ENCODE measurements at regions not wholly inside any gene's neighbourhood (a gene's known extent, or its start where the extent isn't known, plus 50 kb on each side); places are given as distances from the start of the nearest gene placed in this dataset.

GRCh38 chr3:150116196-150116595 lies 145.5 kb upstream of the PFN2 start:
- DNase-seq, result no peak

DNA sequence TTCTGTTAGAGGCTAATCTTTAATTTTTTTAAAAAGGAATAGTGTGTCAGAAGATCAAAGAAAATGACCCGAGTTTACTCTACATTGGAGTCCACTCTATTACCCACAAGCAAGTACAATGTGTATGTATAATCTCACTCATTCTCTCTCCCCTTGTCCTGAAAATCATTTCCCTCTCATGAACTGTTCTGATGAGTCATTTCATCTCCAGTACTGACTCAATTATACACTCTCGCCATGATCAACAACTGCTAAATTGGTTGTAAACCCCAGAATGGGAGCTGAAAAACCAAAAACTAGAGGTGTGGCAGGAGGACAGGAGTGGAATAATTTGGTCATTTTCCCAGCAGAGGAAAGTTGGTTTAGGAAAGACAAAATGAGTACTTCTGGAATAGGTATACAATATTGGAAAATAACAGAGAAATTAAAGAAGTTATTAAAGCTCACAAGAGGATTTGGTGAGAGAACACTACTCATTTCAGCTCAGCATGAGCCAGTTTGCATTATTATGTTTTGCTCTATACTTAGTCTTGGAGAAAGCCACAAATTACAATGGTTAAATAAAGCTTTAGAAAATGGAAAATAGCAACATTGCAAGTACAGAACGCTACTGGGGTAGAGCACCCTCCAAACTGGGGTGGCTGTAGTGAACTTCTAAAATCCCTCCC lies 144.3 kb upstream of the PFN2 start:
- peak; percentile 61 for DNase-seq

DNA sequence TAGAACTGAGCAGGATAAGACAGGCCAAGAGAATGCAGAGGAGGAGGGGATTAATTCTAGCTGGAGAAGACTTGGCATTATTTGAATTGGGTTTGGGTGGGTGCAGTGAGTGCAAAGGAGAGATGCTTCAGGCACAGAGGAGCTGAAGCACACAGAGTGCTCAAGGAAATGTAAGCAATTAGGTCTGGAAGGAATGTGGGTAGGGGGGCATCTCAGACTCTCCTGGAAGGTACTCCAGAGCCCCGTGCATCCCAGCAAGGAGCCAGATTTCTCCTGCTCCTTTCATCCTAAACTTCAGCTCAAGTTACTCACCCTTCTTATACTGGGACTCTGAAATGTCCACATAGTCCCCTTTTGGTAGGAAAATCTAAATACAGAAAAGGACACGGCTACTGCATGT lies 143.6 kb upstream of the PFN2 start:
- DNase-seq, result no peak

GRCh38 chr3:150110097-150110496 lies 139.4 kb upstream of the PFN2 start:
- DNase-seq, result no peak

GRCh38 chr3:150107429-150108175 lies 136.9 kb upstream of the PFN2 start:
- DNase-seq, result peak; percentile 38

GRCh38 chr3:150106740-150107428 lies 136.2 kb upstream of the PFN2 start:
- peak; percentile 99 for DNase-seq

DNA sequence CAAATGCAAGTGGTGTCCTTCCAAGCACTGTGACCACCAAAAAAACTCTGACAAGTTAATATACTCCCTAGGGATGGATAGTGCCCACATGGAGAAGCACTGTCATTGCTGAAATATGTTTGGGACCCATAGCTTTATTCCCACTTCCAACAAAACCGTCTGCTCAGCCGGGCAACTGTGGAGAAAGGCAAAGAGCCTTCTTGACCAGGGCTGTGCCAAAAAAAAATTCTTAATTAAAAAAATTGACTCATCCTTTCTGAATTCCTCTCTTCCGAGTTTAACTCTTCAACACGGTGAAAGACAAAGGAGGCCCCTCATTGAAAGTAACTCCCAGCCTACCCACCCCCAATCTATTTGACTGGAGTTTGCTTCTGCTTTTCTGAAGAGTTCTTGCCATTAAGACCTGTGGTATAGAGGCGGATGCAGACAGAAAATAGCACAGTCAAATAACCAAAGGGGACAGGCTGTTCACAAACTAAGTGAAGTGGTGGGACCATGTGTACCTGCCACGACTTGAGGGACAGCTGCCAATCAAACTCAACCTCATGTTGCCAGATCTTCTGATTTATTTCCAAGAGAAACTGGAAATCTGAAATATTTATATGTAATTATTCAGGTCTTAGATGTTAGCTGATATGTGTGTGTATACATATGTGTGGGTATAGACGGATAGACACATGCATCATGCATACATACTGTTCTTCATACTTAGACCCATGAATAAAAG lies 135.4 kb upstream of the PFN2 start:
- peak; percentile 63 for DNase-seq

GRCh38 chr3:150105025-150105424 lies 134.3 kb upstream of the PFN2 start:
- DNase-seq, result no peak

GRCh38 chr3:150104564-150104963 lies 133.9 kb upstream of the PFN2 start:
- DNase-seq, result no peak

- no peak for DNase-seq
Measured at GRCh38 chr3:150101016-150101415, 130.3 kb upstream of the PFN2 start.

- DNase-seq, result no peak
Measured at GRCh38 chr3:150098621-150099020, 127.9 kb upstream of the PFN2 start.

DNA sequence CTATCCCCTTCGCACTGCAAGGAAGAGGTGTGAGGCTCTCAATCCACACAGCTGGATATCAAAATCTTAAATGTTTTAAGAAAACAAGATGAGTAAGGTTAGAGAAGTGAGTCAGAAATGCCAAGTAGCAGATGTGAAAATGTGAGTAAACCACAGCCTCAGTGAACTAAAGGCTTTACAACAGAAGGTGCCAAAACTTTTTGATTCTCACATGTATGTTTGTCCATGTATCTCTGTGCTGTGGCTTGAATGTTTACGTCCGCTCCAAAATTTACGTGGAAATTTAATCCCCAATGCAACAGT lies 126.8 kb upstream of the PFN2 start:
- DNase-seq, result peak; percentile 69

- DNase-seq, result no peak
Measured at GRCh38 chr3:150096700-150097587, 126.2 kb upstream of the PFN2 start.

DNA sequence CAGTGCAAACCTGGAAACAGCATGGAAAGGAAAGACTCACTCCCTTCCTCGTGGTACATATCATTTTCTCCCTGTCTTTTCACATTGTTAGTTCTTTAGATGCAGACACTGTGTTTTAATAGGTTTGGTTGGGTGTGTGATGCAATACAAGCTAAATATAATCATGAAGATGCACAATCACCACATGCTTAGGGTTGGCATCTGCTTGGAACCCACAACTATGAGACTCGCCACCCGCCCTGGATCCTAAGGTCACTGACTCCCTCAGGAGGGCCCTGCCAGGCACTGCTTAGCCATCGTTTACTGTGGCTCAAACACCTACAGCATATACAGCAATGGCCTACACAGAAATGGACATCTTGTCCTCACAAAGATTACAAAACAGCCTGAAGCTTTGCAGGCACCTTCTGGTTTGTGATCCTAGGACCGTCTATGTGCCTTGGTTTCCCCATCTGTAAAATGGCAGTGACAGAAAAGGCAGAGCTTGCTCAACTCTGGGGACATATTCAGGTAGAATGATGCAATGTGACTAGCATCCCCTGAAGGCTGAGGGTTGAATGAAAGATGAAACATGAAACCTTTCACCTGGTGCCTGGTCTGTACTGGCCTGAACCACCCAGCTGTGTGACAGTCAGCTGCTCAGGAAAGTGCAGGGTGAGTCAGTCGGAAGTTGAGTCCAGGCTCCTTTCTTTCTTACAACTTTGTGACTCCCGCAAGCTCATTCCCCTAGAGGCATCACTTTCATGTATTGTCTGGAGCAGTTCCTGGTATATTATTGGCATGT lies 123.6 kb upstream of the PFN2 start:
- peak; percentile 37 for DNase-seq

DNA sequence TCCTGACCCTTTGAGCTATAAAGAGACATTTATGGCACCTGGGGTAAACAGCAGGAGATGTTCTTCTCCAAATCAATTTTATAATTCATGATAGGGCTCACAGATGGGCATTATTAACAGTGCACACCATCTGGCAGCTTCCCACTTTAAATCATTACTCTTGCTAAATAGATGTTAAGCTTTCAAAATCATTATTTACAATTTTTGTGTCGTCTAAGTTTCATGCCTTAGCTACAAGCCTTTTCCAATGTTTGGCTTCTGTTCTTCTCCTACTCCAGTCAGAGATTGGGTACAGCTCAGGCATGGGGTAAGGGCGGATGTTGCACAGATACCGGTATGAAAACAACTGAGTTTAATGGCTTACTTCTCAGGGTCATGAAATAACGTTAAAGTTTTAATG lies 120.9 kb upstream of the PFN2 start:
- DNase-seq, result no peak

- peak; percentile 26 for DNase-seq
Measured at GRCh38 chr3:150090877-150091276, 120.2 kb upstream of the PFN2 start.

GRCh38 chr3:150090006-150090405 lies 119.3 kb upstream of the PFN2 start:
- DNase-seq, result peak; percentile 69

DNA sequence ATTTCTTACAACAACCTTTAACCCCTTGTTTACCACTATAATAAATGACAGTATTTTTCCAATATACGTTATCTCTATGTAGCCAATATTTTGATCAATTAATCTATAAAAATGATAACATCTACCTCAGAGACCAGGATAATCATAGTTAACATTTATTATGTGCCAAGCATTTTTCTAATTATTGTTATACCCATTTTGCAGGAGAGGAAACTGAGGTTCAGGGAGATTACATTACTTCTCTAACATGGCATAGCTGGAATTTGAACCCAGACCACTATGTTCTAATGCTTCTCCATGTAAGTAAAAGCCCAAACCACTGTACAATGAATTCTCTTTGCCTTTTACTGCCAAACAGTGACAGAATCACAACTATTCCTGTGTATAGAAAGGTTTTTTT lies 113.4 kb upstream of the PFN2 start:
- DNase-seq, result no peak

DNA sequence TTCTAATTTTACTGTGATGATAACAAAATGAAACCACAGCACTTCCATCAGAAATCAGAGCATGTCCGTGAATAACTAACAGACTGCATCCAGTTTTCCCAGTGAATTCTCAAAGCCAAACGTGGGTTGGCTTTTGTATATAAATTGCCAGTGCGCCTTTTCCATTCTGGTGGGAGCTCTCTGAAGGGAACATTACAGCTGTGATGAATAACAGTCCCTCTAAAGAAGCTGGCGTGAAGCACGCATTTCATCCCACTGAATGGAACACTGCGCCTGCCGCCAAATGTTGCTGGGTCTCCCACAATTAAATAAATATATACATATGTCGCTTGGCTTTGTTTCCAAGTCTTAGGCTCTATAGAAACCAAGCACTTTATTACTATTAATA lies 113.0 kb upstream of the PFN2 start:
- peak; percentile 60 for DNase-seq

GRCh38 chr3:150082898-150083654 lies 112.4 kb upstream of the PFN2 start:
- DNase-seq, result peak; percentile 32

DNA sequence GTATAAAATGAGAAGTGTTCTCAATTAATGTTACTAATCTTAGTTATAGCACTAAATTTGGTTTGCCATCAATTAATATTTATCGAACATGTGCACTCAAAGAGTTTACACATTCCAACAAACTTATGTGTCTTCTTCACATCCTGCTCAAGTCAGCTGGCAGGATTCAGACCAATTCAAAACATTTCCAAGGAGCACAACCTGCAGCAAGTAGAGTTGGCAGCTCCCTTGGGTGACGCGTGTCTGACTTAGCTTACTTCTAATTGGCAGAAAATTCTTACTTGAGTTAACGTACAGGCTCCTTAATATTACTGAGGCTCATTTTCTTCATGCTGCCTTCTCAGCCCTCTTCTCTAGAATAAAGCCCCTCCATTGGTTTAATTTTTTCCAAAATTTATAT lies 110.4 kb upstream of the PFN2 start:
- DNase-seq, result peak; percentile 90
